B cell (primary cell): ENCODE measurements at regions not wholly inside any gene's neighbourhood (a gene's known extent, or its start where the extent isn't known, plus 50 kb on each side); places are given as distances from the start of the nearest gene placed in this dataset.

Source experiments
- ATAC-seq: fragments of 200-7000 bp; cut with Tn5 transposase; one replicate; pipeline ENCODE4 v1.10.0; 2021; ENCODE audit warnings: low read depth, mild to moderate bottlenecking, moderate number of reproducible peaks, moderate library complexity
- CTCF ChIA-PET: fragments of 350-600 bp; sonication (Branson Sonifier 250); formaldehyde crosslinking; loops from one replicate; lab custom pipeline; 2021; ENCODE audit warnings: antibody characterized with exemption, inconsistent platforms; lab: Charles Lee
- POLR2A ChIA-PET: fragments of 350-600 bp; sonication (Branson Sonifier 250); formaldehyde crosslinking; loops from one replicate; lab custom pipeline; 2021; ENCODE audit warnings: antibody characterized with exemption; lab: Charles Lee
- DNase-seq: peaks from one replicate; pipeline ENCODE4 v3.0.0; 2013
- H2AFZ ChIP-seq: 2 replicates; pipeline ENCODE4 v1.6.1; 2012; ENCODE audit warnings: mild to moderate bottlenecking, low read depth, low read length; ENCODE audit not compliant: insufficient read depth, poor library complexity, severe bottlenecking
- H3K27ac ChIP-seq, 2 donors: 1 replicate in 1 of 2; 2 replicates in 1 of 2; pipeline ENCODE4 v1.5.1; 2012 to 2013; ENCODE audit warnings: low read length in 2 of 2, mild to moderate bottlenecking in 2 of 2, moderate library complexity in 1 of 2
- H3K27me3 ChIP-seq, 4 experiments: fragments of 200-600 bp in 1 of 4; sonication (generic) in 1 of 4; replicated peaks in 1 of 4; 1 replicate in 2 of 4; 2 replicates in 2 of 4; pipeline versions ENCODE4 v1.6.1 to v1.7.0; 2013 to 2016; ENCODE audit warnings: low read length in 3 of 4, mild to moderate bottlenecking in 2 of 4, mixed read lengths in 1 of 4, moderate library complexity in 1 of 4; ENCODE audit not compliant: insufficient read depth in 4 of 4, control insufficient read depth in 3 of 4; ENCODE audit errors: control extremely low read depth in 1 of 4
- H3K36me3 ChIP-seq, 2 experiments: replicated peaks in 1 of 2; 1 replicate in 1 of 2; 2 replicates in 1 of 2; pipeline versions ENCODE4 v1.6.1 to v1.7.1; 2013; ENCODE audit warnings: low read length in 1 of 2; ENCODE audit not compliant: insufficient read depth in 2 of 2, control insufficient read depth in 1 of 2; ENCODE audit errors: control extremely low read depth in 1 of 2, extremely low read depth in 1 of 2
- H3K4me1 ChIP-seq, 2 donors: fragments of 200-600 bp in 1 of 2; sonication (generic) in 1 of 2; 1 replicate in 1 of 2; 2 replicates in 1 of 2; pipeline versions ENCODE4 v1.5.1 to v1.6.1; 2013 to 2017; ENCODE audit warnings: low read length in 2 of 2; ENCODE audit not compliant: control insufficient read depth in 2 of 2, insufficient read depth in 2 of 2
- H3K4me2 ChIP-seq: replicated peaks from 2 replicates; pipeline ENCODE3; 2012; ENCODE audit warnings: mild to moderate bottlenecking, low read depth, low read length; ENCODE audit not compliant: poor library complexity, severe bottlenecking
- H3K4me3 ChIP-seq, 5 experiments: fragments of 200-600 bp in 1 of 5; sonication (generic) in 1 of 5; 1 replicate in 3 of 5; 2 replicates in 2 of 5; pipeline versions ENCODE4 v1.5.1 to v1.7.0; 2011 to 2016; ENCODE audit warnings: low read length in 4 of 5, mild to moderate bottlenecking in 4 of 5, low read depth in 2 of 5, control low read depth in 1 of 5, moderate library complexity in 1 of 5; ENCODE audit not compliant: insufficient read depth in 1 of 5; ENCODE audit errors: control extremely low read depth in 1 of 5, extremely low read depth in 1 of 5
- H3K79me2 ChIP-seq: fragments of 200-600 bp; sonication (generic); one replicate; pipeline ENCODE4 v1.6.0; 2016; ENCODE audit warnings: low read length; ENCODE audit not compliant: control insufficient read depth, insufficient read depth
- H3K9ac ChIP-seq: fragments of 200-600 bp; sonication (generic); 2 replicates; pipeline ENCODE4 v1.6.1; 2017; ENCODE audit warnings: mild to moderate bottlenecking, low read length, moderate library complexity
- H3K9me3 ChIP-seq, 3 donors: one replicate each; pipeline versions ENCODE4 v1.6.1 to v1.7.1; 2013; ENCODE audit warnings: low read length in 2 of 3; ENCODE audit not compliant: control insufficient read depth in 2 of 3, insufficient read depth in 1 of 3; ENCODE audit errors: control extremely low read depth in 1 of 3
- H4K20me1 ChIP-seq: 2 replicates; pipeline ENCODE4 v1.6.0; 2012; ENCODE audit warnings: mild to moderate bottlenecking, low read length; ENCODE audit not compliant: insufficient read depth, control insufficient read depth, poor library complexity, severe bottlenecking
- H3K27ac Mint-ChIP-seq: one replicate; pipeline ENCODE4 v1.8.0; 2021; ENCODE audit warnings: mixed read lengths
- H3K27me3 Mint-ChIP-seq: one replicate; pipeline ENCODE4 v1.8.0; 2021; ENCODE audit warnings: mixed read lengths
- H3K4me1 Mint-ChIP-seq: one replicate; pipeline ENCODE4 v1.8.0; 2021; ENCODE audit warnings: mixed read lengths
- H3K4me3 Mint-ChIP-seq: one replicate; pipeline ENCODE4 v1.8.0; 2021; ENCODE audit warnings: mixed read lengths
- H3K9me3 Mint-ChIP-seq: one replicate; pipeline ENCODE4 v1.8.0; 2022; ENCODE audit warnings: mixed read lengths; ENCODE audit not compliant: insufficient read depth
- EZH2 ChIP-seq: IDR thresholded peaks from 2 replicates; pipeline ENCODE4 v1.6.1; 2012; ENCODE audit warnings: borderline replicate concordance, low read depth, mild to moderate bottlenecking, moderate library complexity, low read length; ENCODE audit not compliant: insufficient read depth, poor library complexity, severe bottlenecking
- WGBS: methylation state at CpG from one replicate; pipeline ENCODE4 v1.1.5; 2013; ENCODE audit warnings: missing lambda C conversion rate; ENCODE audit not compliant: insufficient coverage; 5-methylcytosine and 5-hydroxymethylcytosine counted together
- intact Hi-C: fragments of 100-400 bp; cut with micrococcal nuclease; formaldehyde crosslinking; loops from one replicate; pipeline ENCODE4 v1.10.0; 2022
- TF ChIP-seq, protein P1 (sequence below): fragments of 200-600 bp; IDR thresholded peaks from one replicate; pipeline ENCODE4 v1.8.0; 2022; ENCODE audit warnings: antibody characterized with exemption, mild to moderate bottlenecking

DNA sequence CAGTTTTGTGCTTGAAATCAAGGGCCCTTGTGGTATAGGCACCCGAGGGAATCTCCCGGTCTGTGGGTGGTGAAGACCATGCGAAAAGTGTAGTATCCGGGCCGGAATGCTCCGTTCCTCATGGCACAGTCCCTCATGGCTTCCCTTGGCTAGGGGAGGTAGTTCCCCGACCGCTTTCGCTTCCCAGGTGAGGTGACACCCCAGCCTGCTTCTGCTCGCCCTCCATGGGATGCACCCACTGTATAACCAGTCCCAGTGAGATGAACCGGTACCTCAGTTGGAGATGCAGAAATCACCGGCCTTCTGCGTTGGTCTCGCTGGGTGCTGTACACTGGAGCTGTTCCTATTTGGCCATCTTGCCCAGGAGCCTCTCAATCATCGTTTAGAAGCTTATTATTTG is 195.7 kb upstream of the POT1 start:
- H3K27ac Mint-ChIP-seq, result no peak overlapping the region
- CTCF ChIA-PET, result no interaction called here

DNA sequence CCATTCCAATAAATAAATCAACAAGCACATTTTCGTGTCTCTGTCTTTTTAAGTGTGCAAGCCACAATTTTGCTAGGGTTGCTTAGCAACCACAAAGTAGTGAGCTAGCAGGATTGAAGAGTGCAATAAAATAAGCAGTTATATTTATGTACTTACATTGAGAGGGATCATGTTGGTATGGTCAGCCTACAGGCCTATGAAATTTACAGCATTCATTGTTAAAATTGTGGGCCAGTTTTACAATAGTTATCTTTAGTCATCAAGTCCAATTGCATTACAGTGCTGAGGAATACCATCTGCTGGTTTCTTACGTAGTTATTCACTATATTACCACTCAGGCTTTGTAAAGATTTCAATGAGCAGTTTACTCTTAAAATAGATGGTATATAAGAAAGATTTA is 192.5 kb upstream of the POT1 start:
- POLR2A ChIA-PET, result no interaction called here
- Histone ChIP-seq H3K79me2 (no peaks in the 10 kb centered on the region), H2AFZ (no peak overlapping the region), H3K9me3 (peaks cover 0 to 12% (median 0%) of the 10 kb centered on the region in 3 donors), H3K9ac (no peak overlapping the region), H3K4me3 (no peak overlapping the region), H4K20me1 (no peaks in the 10 kb centered on the region), H3K27me3 (no peaks in the 10 kb centered on the region), H3K36me3 (no peaks in the 10 kb centered on the region), H3K4me2 (no peak overlapping the region), H3K4me1 (no peaks in the 10 kb centered on the region), H3K27ac (no peak overlapping the region)
- WGBS, result no CpG with 5 or more reads among the region's 2 CpGs
- no peak for DNase-seq
- no peak for ATAC-seq
- H3K27me3 Mint-ChIP-seq, result no peaks in the 10 kb centered on the region
- H3K4me3 Mint-ChIP-seq, result no peak overlapping the region
- H3K9me3 Mint-ChIP-seq, result peaks cover 6% of the 10 kb centered on the region
- intact Hi-C loops, result no loop called here
- no peak overlapping the region for H3K27ac Mint-ChIP-seq
- CTCF ChIA-PET, result no interaction called here
- H3K4me1 Mint-ChIP-seq, result no peaks in the 10 kb centered on the region
- TF ChIP-seq, protein P1, sequence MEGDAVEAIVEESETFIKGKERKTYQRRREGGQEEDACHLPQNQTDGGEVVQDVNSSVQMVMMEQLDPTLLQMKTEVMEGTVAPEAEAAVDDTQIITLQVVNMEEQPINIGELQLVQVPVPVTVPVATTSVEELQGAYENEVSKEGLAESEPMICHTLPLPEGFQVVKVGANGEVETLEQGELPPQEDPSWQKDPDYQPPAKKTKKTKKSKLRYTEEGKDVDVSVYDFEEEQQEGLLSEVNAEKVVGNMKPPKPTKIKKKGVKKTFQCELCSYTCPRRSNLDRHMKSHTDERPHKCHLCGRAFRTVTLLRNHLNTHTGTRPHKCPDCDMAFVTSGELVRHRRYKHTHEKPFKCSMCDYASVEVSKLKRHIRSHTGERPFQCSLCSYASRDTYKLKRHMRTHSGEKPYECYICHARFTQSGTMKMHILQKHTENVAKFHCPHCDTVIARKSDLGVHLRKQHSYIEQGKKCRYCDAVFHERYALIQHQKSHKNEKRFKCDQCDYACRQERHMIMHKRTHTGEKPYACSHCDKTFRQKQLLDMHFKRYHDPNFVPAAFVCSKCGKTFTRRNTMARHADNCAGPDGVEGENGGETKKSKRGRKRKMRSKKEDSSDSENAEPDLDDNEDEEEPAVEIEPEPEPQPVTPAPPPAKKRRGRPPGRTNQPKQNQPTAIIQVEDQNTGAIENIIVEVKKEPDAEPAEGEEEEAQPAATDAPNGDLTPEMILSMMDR, result no peak
- no peak for TF ChIP-seq EZH2

More for the DNA sequence above, 195.7 kb upstream of the POT1 start:
- no peaks in the 10 kb centered on the region for H3K27me3 ChIP-seq
- peaks cover 6% of the 10 kb centered on the region for H3K9me3 Mint-ChIP-seq
- H3K4me3 ChIP-seq, result no peak overlapping the region
- H2AFZ ChIP-seq, result no peak overlapping the region
- H3K9ac ChIP-seq, result no peak overlapping the region
- POLR2A ChIA-PET, result no interaction called here
- H3K27ac ChIP-seq, result no peak overlapping the region
- no peaks in the 10 kb centered on the region for H3K27me3 Mint-ChIP-seq
- H3K9me3 ChIP-seq, result peaks cover 0 to 12% (median 0%) of the 10 kb centered on the region in 3 donors
- no peaks in the 10 kb centered on the region for H3K36me3 ChIP-seq
- WGBS, result 96% methylated on average over 11 of the region's 15 CpGs
- no peaks in the 10 kb centered on the region for H3K4me1 Mint-ChIP-seq
- DNase-seq (no peak), ATAC-seq (no peak)
- H3K79me2 ChIP-seq, result no peaks in the 10 kb centered on the region
- no peaks in the 10 kb centered on the region for H3K4me1 ChIP-seq
- H4K20me1 ChIP-seq, result no peaks in the 10 kb centered on the region
- H3K4me3 Mint-ChIP-seq, result no peak overlapping the region
- H3K4me2 ChIP-seq, result no peak overlapping the region
- TF ChIP-seq, protein P1, result no peak
- TF ChIP-seq EZH2, result no peak
- intact Hi-C loops, result no loop called here
